HCT116 (cell line): ENCODE measurements at regions not wholly inside any gene's neighbourhood (a gene's known extent, or its start where the extent isn't known, plus 50 kb on each side); places are given as distances from the start of the nearest gene placed in this dataset.

ENCODE experiments used
- ATAC-seq: fragments of 200-7000 bp; cut with Tn5 transposase; 2 replicates; pipeline ENCODE4 v1.9.1; 2020; ENCODE audit warnings: mild to moderate bottlenecking, moderate library complexity
- BruUV-seq: library from RNA; stranded (reverse); fragments of 400-500 nt; replicated peaks from 2 replicates; lab custom pipeline; 2021; lab: Mats Ljungman, UMichigan
- CTCF ChIA-PET: fragments of 300-600 bp; sonication (Branson Sonifier 250); formaldehyde crosslinking; loops from one replicate; lab custom pipeline; 2021; ENCODE audit warnings: antibody characterized with exemption; lab: Charles Lee
- POLR2A ChIA-PET: fragments of 300-600, 350-600 bp; sonication (Branson Sonifier 250); formaldehyde crosslinking; loops from one replicate; lab custom pipeline; 2021; ENCODE audit warnings: antibody characterized with exemption; lab: Charles Lee
- RAD21 ChIA-PET, 2 experiments: fragments of 300-600 bp; sonication (Branson Sonifier 250); formaldehyde crosslinking; loops; one replicate each; lab custom pipeline; 2023; ENCODE audit warnings: low total read pairs in 2 of 2; ENCODE audit not compliant: uncharacterized antibody in 2 of 2, unreplicated experiment in 2 of 2, low non-redundant PET in 1 of 2; lab: Charles Lee
- DNase-seq: peaks from one replicate; pipeline ENCODE4 v3.0.0-alpha.2; 2010; ENCODE audit warnings: low read depth, low spot score
- H2AFZ ChIP-seq: fragments of 200-600 bp; shearing (Covaris generic), sonication (generic); 2 replicates; pipeline ENCODE4 v1.6.1; 2017; ENCODE audit warnings: low read depth, mixed run types, mixed read lengths, antibody characterized with exemption, low read length; ENCODE audit not compliant: poor library complexity, severe bottlenecking
- H3K27ac ChIP-seq: 2 replicates; pipeline ENCODE4 v1.5.1; 2012; ENCODE audit warnings: low read depth, low read length
- H3K27me3 ChIP-seq: fragments of 200-600 bp; sonication (generic); 2 replicates; pipeline ENCODE4 v1.6.1; 2016; ENCODE audit warnings: mixed run types, low read length, mixed read lengths; ENCODE audit not compliant: insufficient read depth
- H3K36me3 ChIP-seq, 2 experiments: fragments of 200-500 bp in 1 of 2; fragments of 200-600 bp in 1 of 2; sonication (Bioruptor generic) in 1 of 2; sonication (generic) in 1 of 2; 2 replicates each; pipeline versions ENCODE4 v1.5.1 to v1.6.1; 2014 to 2016; ENCODE audit warnings: low read length in 2 of 2, inconsistent platforms in 1 of 2, mixed read lengths in 1 of 2, mixed run types in 1 of 2; ENCODE audit not compliant: insufficient read depth in 2 of 2, control insufficient read depth in 1 of 2
- H3K4me1 ChIP-seq, 2 experiments: fragments of 200-600 bp in 1 of 2; sonication (generic) in 1 of 2; 2 replicates each; pipeline versions ENCODE4 v1.5.1 to v1.6.1; 2012 to 2017; ENCODE audit warnings: low read length in 2 of 2, inconsistent platforms in 1 of 2, mild to moderate bottlenecking in 1 of 2, mixed read lengths in 1 of 2, mixed run types in 1 of 2, moderate library complexity in 1 of 2; ENCODE audit not compliant: insufficient read depth in 2 of 2, control insufficient read depth in 1 of 2
- H3K4me2 ChIP-seq: fragments of 200-600 bp; sonication (generic); 2 replicates; pipeline ENCODE4 v1.6.1; 2017; ENCODE audit warnings: mixed run types, low read length, mixed read lengths
- H3K4me3 ChIP-seq, 2 experiments: fragments of 200-600 bp in 1 of 2; sonication (generic) in 1 of 2; replicated peaks in 1 of 2; 2 replicates each; pipeline ENCODE4 v1.5.1; 2011 to 2016; ENCODE audit warnings: low read length in 2 of 2, control low read depth in 1 of 2, low read depth in 1 of 2, mild to moderate bottlenecking in 1 of 2, mixed read lengths in 1 of 2, mixed run types in 1 of 2
- H3K79me2 ChIP-seq: fragments of 200-600 bp; sonication (generic); 2 replicates; pipeline ENCODE4 v1.6.1; 2017; ENCODE audit warnings: mild to moderate bottlenecking, mixed run types, low read length, moderate library complexity, mixed read lengths; ENCODE audit not compliant: insufficient read depth
- H3K9ac ChIP-seq: fragments of 200-600 bp; sonication (generic); 2 replicates; pipeline ENCODE4 v1.6.1; 2016; ENCODE audit warnings: low read length, mixed read lengths
- H3K9me2 ChIP-seq: fragments of 200-600 bp; sonication (generic), shearing (Covaris generic); 2 replicates; pipeline ENCODE4 v1.6.1; 2017; ENCODE audit warnings: mixed run types, mild to moderate bottlenecking, moderate library complexity; ENCODE audit not compliant: insufficient read depth
- H3K9me3 ChIP-seq, 2 experiments: fragments of 200-500 bp in 1 of 2; fragments of 200-600 bp in 1 of 2; sonication (Bioruptor generic) in 1 of 2; sonication (generic) in 1 of 2; 2 replicates each; pipeline ENCODE4 v1.6.1; 2014 to 2017; ENCODE audit warnings: low read length in 2 of 2, mixed read lengths in 2 of 2, inconsistent platforms in 1 of 2, low read depth in 1 of 2, mild to moderate bottlenecking in 1 of 2, mixed run types in 1 of 2, moderate library complexity in 1 of 2; ENCODE audit not compliant: control insufficient read depth in 1 of 2, insufficient read depth in 1 of 2
- H4K20me1 ChIP-seq: fragments of 200-600 bp; sonication (generic), shearing (Covaris generic); 2 replicates; pipeline ENCODE4 v1.6.1; 2017; ENCODE audit warnings: mixed run types, mild to moderate bottlenecking, moderate library complexity; ENCODE audit not compliant: insufficient read depth
- ATF3 ChIP-seq: IDR thresholded peaks from 2 replicates; pipeline ENCODE4 v1.6.1; 2012
- CEBPB ChIP-seq: IDR thresholded peaks from 2 replicates; pipeline ENCODE4 v1.6.1; 2012; ENCODE audit warnings: low read depth
- CTCF ChIP-seq, 3 experiments: fragments of 200-600 bp in 1 of 3; sonication (generic) in 1 of 3; IDR thresholded peaks in 2 of 3; conservative IDR thresholded peaks in 1 of 3; 2 replicates each; pipeline ENCODE4 v1.5.1; 2012 to 2017; ENCODE audit warnings: low read depth in 2 of 3, low read length in 2 of 3, antibody characterized with exemption in 1 of 3, borderline replicate concordance in 1 of 3, control low read depth in 1 of 3, mild to moderate bottlenecking in 1 of 3, mixed read lengths in 1 of 3, mixed run types in 1 of 3, moderate library complexity in 1 of 3; ENCODE audit not compliant: insufficient read depth in 1 of 3
- EGR1 ChIP-seq: IDR thresholded peaks from 2 replicates; pipeline ENCODE4 v1.6.1; 2012; ENCODE audit warnings: low read depth
- ELF1 ChIP-seq: IDR thresholded peaks from 2 replicates; pipeline ENCODE4 v1.6.1; 2012; ENCODE audit warnings: low read depth, borderline replicate concordance
- EZH2 ChIP-seq: fragments of 200-600 bp; sonication (generic); IDR thresholded peaks from 2 replicates; pipeline ENCODE4 v1.6.1; 2017; ENCODE audit warnings: antibody characterized with exemption, mixed run types
- EZH2phosphoT487 ChIP-seq: fragments of 200-600 bp; IDR thresholded peaks from 2 replicates; pipeline ENCODE4 v1.6.1; 2018; ENCODE audit warnings: antibody characterized with exemption, borderline replicate concordance
- FOSL1 ChIP-seq: IDR thresholded peaks from 2 replicates; pipeline ENCODE4 v1.6.1; 2012; ENCODE audit warnings: low read depth
- MAX ChIP-seq: IDR thresholded peaks from 2 replicates; pipeline ENCODE4 v1.6.1; 2012
- POLR2AphosphoS5 ChIP-seq: IDR thresholded peaks from 2 replicates; pipeline ENCODE4 v1.6.1; 2011; ENCODE audit warnings: mild to moderate bottlenecking, low read depth, low read length, moderate library complexity
- REST ChIP-seq: IDR thresholded peaks from 2 replicates; pipeline ENCODE4 v1.6.1; 2012; ENCODE audit warnings: low read depth
- SIN3A ChIP-seq: IDR thresholded peaks from 2 replicates; pipeline ENCODE4 v1.6.1; 2012; ENCODE audit warnings: low read depth
- TCF7L2 ChIP-seq: IDR thresholded peaks from 2 replicates; pipeline ENCODE4 v1.7.0; 2011; ENCODE audit warnings: borderline replicate concordance, inconsistent platforms; ENCODE audit not compliant: insufficient read depth, insufficient read length; ENCODE audit errors: extremely low read depth
- YY1 ChIP-seq: IDR thresholded peaks from 2 replicates; pipeline ENCODE4 v1.6.1; 2011; ENCODE audit warnings: low read length, low read depth, moderate library complexity, mild to moderate bottlenecking; ENCODE audit not compliant: insufficient replicate concordance; ENCODE audit errors: extremely low read depth
- ZBTB33 ChIP-seq: IDR thresholded peaks from 2 replicates; pipeline ENCODE4 v1.6.1; 2011; ENCODE audit warnings: mild to moderate bottlenecking, low read length, moderate library complexity; ENCODE audit not compliant: insufficient replicate concordance; ENCODE audit errors: extremely low read depth
- ZFX ChIP-seq: fragments of 450-650 bp; IDR thresholded peaks from 2 replicates; pipeline ENCODE4 v1.6.1; 2017
- ZNF274 ChIP-seq: fragments of 200-500 bp; sonication (Bioruptor generic); IDR thresholded peaks from 2 replicates; pipeline ENCODE4 v1.6.1; 2014; ENCODE audit warnings: mild to moderate bottlenecking, low read depth, low read length, inconsistent platforms
- intact Hi-C: fragments of 100-400 bp; cut with micrococcal nuclease; formaldehyde crosslinking; loops from 2 replicates; pipeline ENCODE4 v1.10.0; 2022

- TF ChIP-seq EGR1 (no peak), FOSL1 (no peak)
Observed at GRCh38 chr12:131620520-131620919, 90.4 kb upstream of the SFSWAP start (continued).

- ChIA-PET POLR2A (no interaction called here), RAD21 (no interaction called here), CTCF (no interaction called here)
- H3K4me3 ChIP-seq, result no peak overlapping the region
- H3K27ac ChIP-seq, result no peak overlapping the region
- DNase-seq (no peak), ATAC-seq (no peak)
- no peak overlapping the region for H3K9ac ChIP-seq
- H2AFZ ChIP-seq, result no peak overlapping the region
- no peaks in the 10 kb centered on the region for H3K9me2 ChIP-seq
- H3K4me1 ChIP-seq, result no peaks in the 10 kb centered on the region
- H3K36me3 ChIP-seq, result no peaks in the 10 kb centered on the region
- H3K27me3 ChIP-seq, result peaks cover 17% of the 10 kb centered on the region
- H3K79me2 ChIP-seq, result no peaks in the 10 kb centered on the region
- no peak overlapping the region for H3K4me2 ChIP-seq
- BruUV-seq, result no TSS peak
- no peaks in the 10 kb centered on the region for H4K20me1 ChIP-seq
- no peaks in the 10 kb centered on the region for H3K9me3 ChIP-seq
- intact Hi-C loops, result no loop called here
- TF ChIP-seq TCF7L2 (no peak), ZNF274 (no peak), ZBTB33 (no peak), MAX (no peak), EGR1 (no peak), CEBPB (no peak), REST (no peak), ELF1 (no peak), ATF3 (no peak), FOSL1 (no peak), YY1 (no peak), ZFX (no peak), CTCF (IDR thresholded peaks at IDR 0.05 in 2 of 3, conservative IDR thresholded peaks at IDR 0.05 in 1 of 3; ENCODE audit: borderline replicate concordance in 1 of 3, insufficient read depth in 1 of 3, low read depth in 2 of 3, low read length in 2 of 3) (no peak), SIN3A (no peak), EZH2phosphoT487 (no peak), EZH2 (no peak), POLR2AphosphoS5 (no peak)
Observed at GRCh38 chr12:131620946-131621681, 89.8 kb upstream of the SFSWAP start.
